Tibial nerve (tissue), 4 donors: ENCODE measurements at regions not wholly inside any gene's neighbourhood (a gene's known extent, or its start where the extent isn't known, plus 50 kb on each side); places are given as distances from the start of the nearest gene placed in this dataset.

Source experiments
- DNase-seq, 2 donors: peaks; one replicate each; pipeline ENCODE4 v3.0.0-alpha.2; 2019; ENCODE audit warnings: low spot score in 2 of 2
- H3K27ac ChIP-seq, 4 donors: fragments of 200-600 bp; sonication (generic) in 3 of 4; one replicate each; pipeline ENCODE4 v1.5.1; 2017 to 2019; ENCODE audit warnings: mild to moderate bottlenecking in 1 of 4
- H3K27me3 ChIP-seq, 2 donors: fragments of 200-600 bp; sonication (generic) in 1 of 2; one replicate each; pipeline versions ENCODE4 v1.5.1 to v1.6.0; 2017 to 2019
- H3K36me3 ChIP-seq, 3 donors: fragments of 200-600 bp; sonication (generic); one replicate each; pipeline ENCODE4 v1.5.1; 2018 to 2019
- H3K4me1 ChIP-seq, 4 donors: fragments of 200-600 bp; sonication (generic) in 3 of 4; one replicate each; pipeline ENCODE4 v1.5.1; 2017 to 2019
- H3K4me3 ChIP-seq, 4 donors: fragments of 200-600 bp; sonication (generic) in 3 of 4; one replicate each; pipeline ENCODE4 v1.5.1; 2017 to 2019; ENCODE audit warnings: mild to moderate bottlenecking in 1 of 4, moderate library complexity in 1 of 4
- H3K9me3 ChIP-seq, 4 donors: fragments of 200-600 bp; sonication (generic) in 3 of 4; one replicate each; pipeline ENCODE4 v1.5.1; 2017 to 2019
- EP300 ChIP-seq, 2 donors: sonication (generic); formaldehyde crosslinking; IDR thresholded peaks; one replicate each; pipeline ENCODE4 v1.6.1; 2017; ENCODE audit warnings: antibody characterized with exemption in 2 of 2, mild to moderate bottlenecking in 1 of 2
- POLR2A ChIP-seq, 2 donors: fragments of 450-650 bp; IDR thresholded peaks; one replicate each; pipeline ENCODE4 v1.6.1; 2017; ENCODE audit warnings: antibody characterized with exemption in 2 of 2, mild to moderate bottlenecking in 2 of 2, moderate library complexity in 2 of 2
- WGBS, 2 donors: methylation state at CpG; one replicate each; pipeline ENCODE4 v1.1.5; 2018; 5-methylcytosine and 5-hydroxymethylcytosine counted together
- TF ChIP-seq, protein P1 (sequence below), 5 experiments: fragments of 200-600 bp in 3 of 5; fragments of 450-650 bp in 2 of 5; sonication (generic) in 3 of 5; IDR thresholded peaks; one replicate each; pipeline ENCODE4 v1.5.1; 2016 to 2019; ENCODE audit warnings: antibody characterized with exemption in 5 of 5, mild to moderate bottlenecking in 3 of 5, moderate library complexity in 2 of 5

DNA sequence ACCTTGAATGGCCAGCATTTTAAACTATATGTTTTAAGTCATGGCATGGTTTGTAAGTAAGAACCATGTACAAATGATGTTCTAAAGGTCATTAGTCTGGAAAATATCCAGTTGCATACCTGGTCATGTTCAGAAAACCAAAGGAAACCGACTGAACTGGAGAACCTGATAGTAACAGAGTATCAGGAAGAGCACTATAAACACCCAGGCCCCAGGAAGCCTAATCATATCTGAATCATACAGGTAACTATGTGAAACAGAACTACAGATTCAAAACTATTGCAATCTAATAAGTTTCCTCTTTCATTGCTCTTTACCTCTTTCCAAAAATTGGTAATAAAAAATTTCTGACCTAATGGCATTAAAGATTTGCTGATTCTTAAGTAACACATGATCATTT lies 500.3 kb downstream of the ARHGEF28 start:
- 61 to 77% methylated on average over 1 of the region's 1 CpG for WGBS, 2 donors

DNA sequence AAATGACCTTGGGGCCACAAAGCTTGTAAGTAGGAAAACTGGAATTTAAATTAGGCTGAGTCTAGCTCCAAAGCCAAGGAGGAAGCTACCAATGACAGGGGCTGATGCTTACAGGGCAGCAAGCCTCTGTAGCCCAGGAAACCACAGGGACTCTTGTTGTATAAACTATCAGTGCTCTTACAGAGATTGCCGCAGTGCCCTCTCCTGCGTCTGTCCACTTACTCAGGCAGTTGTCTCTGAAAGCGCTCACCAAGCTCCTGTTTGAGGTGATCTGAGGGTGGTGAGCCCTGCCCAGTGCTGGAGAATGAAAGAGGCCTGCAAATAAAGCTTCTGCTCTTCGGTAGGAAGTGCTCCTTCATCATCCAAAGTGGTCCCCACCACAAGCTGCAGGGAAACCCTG lies 498.8 kb downstream of the ARHGEF28 start:
- no peaks in the 10 kb centered on the region for H3K9me3 ChIP-seq
- no peak overlapping the region for H3K27ac ChIP-seq
- no peak for DNase-seq
- 88 to 95% methylated on average over 4 of the region's 4 CpGs for WGBS, 2 donors
- TF ChIP-seq POLR2A (IDR thresholded peaks at IDR 0.05) (no peak), EP300 (IDR thresholded peaks at IDR 0.05) (no peak)
- TF ChIP-seq, protein P1, sequence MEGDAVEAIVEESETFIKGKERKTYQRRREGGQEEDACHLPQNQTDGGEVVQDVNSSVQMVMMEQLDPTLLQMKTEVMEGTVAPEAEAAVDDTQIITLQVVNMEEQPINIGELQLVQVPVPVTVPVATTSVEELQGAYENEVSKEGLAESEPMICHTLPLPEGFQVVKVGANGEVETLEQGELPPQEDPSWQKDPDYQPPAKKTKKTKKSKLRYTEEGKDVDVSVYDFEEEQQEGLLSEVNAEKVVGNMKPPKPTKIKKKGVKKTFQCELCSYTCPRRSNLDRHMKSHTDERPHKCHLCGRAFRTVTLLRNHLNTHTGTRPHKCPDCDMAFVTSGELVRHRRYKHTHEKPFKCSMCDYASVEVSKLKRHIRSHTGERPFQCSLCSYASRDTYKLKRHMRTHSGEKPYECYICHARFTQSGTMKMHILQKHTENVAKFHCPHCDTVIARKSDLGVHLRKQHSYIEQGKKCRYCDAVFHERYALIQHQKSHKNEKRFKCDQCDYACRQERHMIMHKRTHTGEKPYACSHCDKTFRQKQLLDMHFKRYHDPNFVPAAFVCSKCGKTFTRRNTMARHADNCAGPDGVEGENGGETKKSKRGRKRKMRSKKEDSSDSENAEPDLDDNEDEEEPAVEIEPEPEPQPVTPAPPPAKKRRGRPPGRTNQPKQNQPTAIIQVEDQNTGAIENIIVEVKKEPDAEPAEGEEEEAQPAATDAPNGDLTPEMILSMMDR (IDR thresholded peaks at IDR 0.05), result no peak
- no peak overlapping the region for H3K4me3 ChIP-seq
- H3K27me3 ChIP-seq, result no peaks in the 10 kb centered on the region
- peaks cover 0 to 6% (median 0%) of the 10 kb centered on the region in 4 donors for H3K4me1 ChIP-seq
- H3K36me3 ChIP-seq, result no peaks in the 10 kb centered on the region

More for the DNA sequence above, 500.3 kb downstream of the ARHGEF28 start:
- DNase-seq, result no peak
- Histone ChIP-seq H3K27me3 (no peaks in the 10 kb centered on the region), H3K4me1 (peaks cover 0 to 6% (median 0%) of the 10 kb centered on the region in 4 donors), H3K9me3 (no peaks in the 10 kb centered on the region), H3K27ac (no peak overlapping the region), H3K4me3 (no peak overlapping the region), H3K36me3 (no peaks in the 10 kb centered on the region)
- TF ChIP-seq, protein P1 (IDR thresholded peaks at IDR 0.05), result no peak
- TF ChIP-seq POLR2A (IDR thresholded peaks at IDR 0.05) (no peak), EP300 (IDR thresholded peaks at IDR 0.05) (no peak)

DNA sequence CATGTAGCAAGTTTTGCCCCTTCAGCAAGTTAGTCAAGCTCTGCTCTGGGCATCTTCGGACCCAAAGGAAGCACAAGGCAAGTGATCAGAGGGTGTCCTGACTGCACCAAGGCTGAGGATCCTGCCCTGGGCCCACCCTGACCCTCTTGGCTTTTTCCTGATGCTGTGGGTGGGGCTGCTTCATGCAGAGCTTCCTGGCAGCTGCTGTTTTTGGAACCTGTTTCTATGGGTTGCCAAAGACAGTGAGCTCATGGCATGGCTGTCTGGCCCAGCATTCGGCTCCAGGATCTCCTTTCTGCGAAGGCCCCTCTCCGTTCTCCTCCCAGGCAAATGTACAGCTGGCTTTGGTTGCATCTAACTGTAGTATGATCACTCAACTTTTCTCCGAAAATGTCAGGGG lies 497.9 kb downstream of the ARHGEF28 start:
- Histone ChIP-seq H3K27ac (no peak overlapping the region), H3K27me3 (no peaks in the 10 kb centered on the region), H3K9me3 (no peaks in the 10 kb centered on the region), H3K4me1 (peaks cover 0 to 6% (median 0%) of the 10 kb centered on the region in 4 donors), H3K36me3 (no peaks in the 10 kb centered on the region), H3K4me3 (no peak overlapping the region)
- 82 to 84% methylated on average over 5 of the region's 5 CpGs for WGBS, 2 donors
- TF ChIP-seq, protein P1 (IDR thresholded peaks at IDR 0.05), result no peak
- no peak for TF ChIP-seq POLR2A (IDR thresholded peaks at IDR 0.05)
- no peak for TF ChIP-seq EP300 (IDR thresholded peaks at IDR 0.05)
- DNase-seq, result no peak

DNA sequence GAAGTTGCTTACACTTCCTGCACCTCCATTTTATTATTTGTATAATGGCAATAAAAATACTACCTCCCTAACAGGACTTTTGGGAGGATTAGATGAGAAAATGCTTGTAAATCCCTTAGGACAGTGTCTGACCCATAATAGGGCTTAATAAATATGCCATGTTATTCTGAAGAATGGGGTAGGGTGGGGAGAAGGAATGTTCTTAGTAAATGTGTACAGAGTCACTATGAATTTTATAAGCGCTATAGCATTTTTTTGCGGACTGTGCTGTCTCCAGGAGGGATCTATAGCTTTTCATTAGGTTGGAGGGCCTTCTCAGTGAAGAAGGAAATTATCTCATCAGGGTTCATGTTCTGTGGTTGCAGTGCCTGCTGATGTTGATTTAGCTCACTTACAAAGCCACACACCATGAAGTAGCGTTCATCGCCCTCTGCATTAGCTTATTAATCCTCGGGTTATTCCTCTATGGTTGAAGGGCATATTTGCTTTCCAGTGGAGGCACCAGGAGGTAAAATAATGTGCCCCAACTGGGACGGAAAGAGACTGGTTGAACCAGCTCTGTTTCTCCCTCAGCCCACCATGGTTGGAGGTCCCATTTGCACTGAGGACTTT lies 497.1 kb downstream of the ARHGEF28 start:
- Histone ChIP-seq H3K36me3 (no peaks in the 10 kb centered on the region), H3K27ac (no peak overlapping the region), H3K9me3 (no peaks in the 10 kb centered on the region), H3K4me1 (peaks cover 0 to 3% (median 0%) of the 10 kb centered on the region in 4 donors), H3K27me3 (no peaks in the 10 kb centered on the region), H3K4me3 (no peak overlapping the region)
- 79 to 80% methylated on average over 6 of the region's 6 CpGs for WGBS, 2 donors
- no peak for DNase-seq
- TF ChIP-seq, protein P1 (IDR thresholded peaks at IDR 0.05), result no peak
- TF ChIP-seq EP300 (IDR thresholded peaks at IDR 0.05), result no peak
- no peak for TF ChIP-seq POLR2A (IDR thresholded peaks at IDR 0.05)

DNA sequence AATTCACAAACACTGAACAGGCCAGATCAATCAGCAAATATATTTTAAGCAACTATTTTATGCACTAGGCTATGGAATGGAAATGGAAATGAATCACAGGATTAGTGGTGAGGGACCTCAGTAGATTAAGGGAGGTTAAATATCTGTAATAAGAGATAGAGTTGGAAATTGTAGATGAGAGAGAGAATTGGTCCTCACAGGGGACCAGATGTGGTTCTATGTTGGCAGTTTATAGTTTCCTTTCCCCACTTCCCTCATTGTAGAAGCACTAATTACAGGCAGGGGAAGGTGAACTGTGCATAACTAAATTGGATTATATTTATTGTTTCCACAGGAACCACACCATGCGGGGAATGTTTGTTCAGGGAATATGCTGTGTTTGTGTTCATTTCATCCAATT lies 496.2 kb downstream of the ARHGEF28 start:
- Histone ChIP-seq H3K27me3 (no peaks in the 10 kb centered on the region), H3K27ac (no peak overlapping the region), H3K4me1 (no peaks in the 10 kb centered on the region), H3K4me3 (no peak overlapping the region), H3K9me3 (no peaks in the 10 kb centered on the region), H3K36me3 (no peaks in the 10 kb centered on the region)
- 84 to 89% methylated on average over 1 of the region's 1 CpG for WGBS, 2 donors
- DNase-seq, result no peak
- TF ChIP-seq POLR2A (IDR thresholded peaks at IDR 0.05) (no peak), EP300 (IDR thresholded peaks at IDR 0.05) (no peak)
- TF ChIP-seq, protein P1 (IDR thresholded peaks at IDR 0.05), result no peak
